AG09319 (cell line): ENCODE measurements at regions not wholly inside any gene's neighbourhood (a gene's known extent, or its start where the extent isn't known, plus 50 kb on each side); places are given as distances from the start of the nearest gene placed in this dataset.

Source experiments
- DNase-seq: peaks from one replicate; pipeline ENCODE4 v3.0.0-alpha.2; 2010; ENCODE audit warnings: low read depth; ENCODE audit errors: extremely low read depth
- TF ChIP-seq, protein P1 (sequence below): IDR thresholded peaks from 2 replicates; pipeline ENCODE4 v1.5.1; 2011; ENCODE audit warnings: low read depth, mild to moderate bottlenecking, inconsistent platforms, low read length, moderate library complexity

- no peak for DNase-seq
- TF ChIP-seq, protein P1, sequence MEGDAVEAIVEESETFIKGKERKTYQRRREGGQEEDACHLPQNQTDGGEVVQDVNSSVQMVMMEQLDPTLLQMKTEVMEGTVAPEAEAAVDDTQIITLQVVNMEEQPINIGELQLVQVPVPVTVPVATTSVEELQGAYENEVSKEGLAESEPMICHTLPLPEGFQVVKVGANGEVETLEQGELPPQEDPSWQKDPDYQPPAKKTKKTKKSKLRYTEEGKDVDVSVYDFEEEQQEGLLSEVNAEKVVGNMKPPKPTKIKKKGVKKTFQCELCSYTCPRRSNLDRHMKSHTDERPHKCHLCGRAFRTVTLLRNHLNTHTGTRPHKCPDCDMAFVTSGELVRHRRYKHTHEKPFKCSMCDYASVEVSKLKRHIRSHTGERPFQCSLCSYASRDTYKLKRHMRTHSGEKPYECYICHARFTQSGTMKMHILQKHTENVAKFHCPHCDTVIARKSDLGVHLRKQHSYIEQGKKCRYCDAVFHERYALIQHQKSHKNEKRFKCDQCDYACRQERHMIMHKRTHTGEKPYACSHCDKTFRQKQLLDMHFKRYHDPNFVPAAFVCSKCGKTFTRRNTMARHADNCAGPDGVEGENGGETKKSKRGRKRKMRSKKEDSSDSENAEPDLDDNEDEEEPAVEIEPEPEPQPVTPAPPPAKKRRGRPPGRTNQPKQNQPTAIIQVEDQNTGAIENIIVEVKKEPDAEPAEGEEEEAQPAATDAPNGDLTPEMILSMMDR = no peak
These were observed 53.2 kb upstream of the NR3C2 start for GRCh38 chr4:148495463-148495862.
